B cell (primary cell): ENCODE measurements at regions not wholly inside any gene's neighbourhood (a gene's known extent, or its start where the extent isn't known, plus 50 kb on each side); places are given as distances from the start of the nearest gene placed in this dataset.

Experiments used
- ATAC-seq: fragments of 200-7000 bp; cut with Tn5 transposase; one replicate; pipeline ENCODE4 v1.10.0; 2021; ENCODE audit warnings: low read depth, mild to moderate bottlenecking, moderate number of reproducible peaks, moderate library complexity
- CTCF ChIA-PET: fragments of 350-600 bp; sonication (Branson Sonifier 250); formaldehyde crosslinking; loops from one replicate; lab custom pipeline; 2021; ENCODE audit warnings: antibody characterized with exemption, inconsistent platforms; lab: Charles Lee
- POLR2A ChIA-PET: fragments of 350-600 bp; sonication (Branson Sonifier 250); formaldehyde crosslinking; loops from one replicate; lab custom pipeline; 2021; ENCODE audit warnings: antibody characterized with exemption; lab: Charles Lee
- DNase-seq: peaks from one replicate; pipeline ENCODE4 v3.0.0; 2013
- H2AFZ ChIP-seq: 2 replicates; pipeline ENCODE4 v1.6.1; 2012; ENCODE audit warnings: mild to moderate bottlenecking, low read depth, low read length; ENCODE audit not compliant: insufficient read depth, poor library complexity, severe bottlenecking
- H3K27ac ChIP-seq, 2 donors: 1 replicate in 1 of 2; 2 replicates in 1 of 2; pipeline ENCODE4 v1.5.1; 2012 to 2013; ENCODE audit warnings: low read length in 2 of 2, mild to moderate bottlenecking in 2 of 2, moderate library complexity in 1 of 2
- H3K27me3 ChIP-seq, 4 experiments: fragments of 200-600 bp in 1 of 4; sonication (generic) in 1 of 4; replicated peaks in 1 of 4; 1 replicate in 2 of 4; 2 replicates in 2 of 4; pipeline versions ENCODE4 v1.6.1 to v1.7.0; 2013 to 2016; ENCODE audit warnings: low read length in 3 of 4, mild to moderate bottlenecking in 2 of 4, mixed read lengths in 1 of 4, moderate library complexity in 1 of 4; ENCODE audit not compliant: insufficient read depth in 4 of 4, control insufficient read depth in 3 of 4; ENCODE audit errors: control extremely low read depth in 1 of 4
- H3K36me3 ChIP-seq, 2 experiments: replicated peaks in 1 of 2; 1 replicate in 1 of 2; 2 replicates in 1 of 2; pipeline versions ENCODE4 v1.6.1 to v1.7.1; 2013; ENCODE audit warnings: low read length in 1 of 2; ENCODE audit not compliant: insufficient read depth in 2 of 2, control insufficient read depth in 1 of 2; ENCODE audit errors: control extremely low read depth in 1 of 2, extremely low read depth in 1 of 2
- H3K4me1 ChIP-seq, 2 donors: fragments of 200-600 bp in 1 of 2; sonication (generic) in 1 of 2; 1 replicate in 1 of 2; 2 replicates in 1 of 2; pipeline versions ENCODE4 v1.5.1 to v1.6.1; 2013 to 2017; ENCODE audit warnings: low read length in 2 of 2; ENCODE audit not compliant: control insufficient read depth in 2 of 2, insufficient read depth in 2 of 2
- H3K4me2 ChIP-seq: replicated peaks from 2 replicates; pipeline ENCODE3; 2012; ENCODE audit warnings: mild to moderate bottlenecking, low read depth, low read length; ENCODE audit not compliant: poor library complexity, severe bottlenecking
- H3K4me3 ChIP-seq, 5 experiments: fragments of 200-600 bp in 1 of 5; sonication (generic) in 1 of 5; 1 replicate in 3 of 5; 2 replicates in 2 of 5; pipeline versions ENCODE4 v1.5.1 to v1.7.0; 2011 to 2016; ENCODE audit warnings: low read length in 4 of 5, mild to moderate bottlenecking in 4 of 5, low read depth in 2 of 5, control low read depth in 1 of 5, moderate library complexity in 1 of 5; ENCODE audit not compliant: insufficient read depth in 1 of 5; ENCODE audit errors: control extremely low read depth in 1 of 5, extremely low read depth in 1 of 5
- H3K79me2 ChIP-seq: fragments of 200-600 bp; sonication (generic); one replicate; pipeline ENCODE4 v1.6.0; 2016; ENCODE audit warnings: low read length; ENCODE audit not compliant: control insufficient read depth, insufficient read depth
- H3K9ac ChIP-seq: fragments of 200-600 bp; sonication (generic); 2 replicates; pipeline ENCODE4 v1.6.1; 2017; ENCODE audit warnings: mild to moderate bottlenecking, low read length, moderate library complexity
- H3K9me3 ChIP-seq, 3 donors: one replicate each; pipeline versions ENCODE4 v1.6.1 to v1.7.1; 2013; ENCODE audit warnings: low read length in 2 of 3; ENCODE audit not compliant: control insufficient read depth in 2 of 3, insufficient read depth in 1 of 3; ENCODE audit errors: control extremely low read depth in 1 of 3
- H4K20me1 ChIP-seq: 2 replicates; pipeline ENCODE4 v1.6.0; 2012; ENCODE audit warnings: mild to moderate bottlenecking, low read length; ENCODE audit not compliant: insufficient read depth, control insufficient read depth, poor library complexity, severe bottlenecking
- H3K27ac Mint-ChIP-seq: one replicate; pipeline ENCODE4 v1.8.0; 2021; ENCODE audit warnings: mixed read lengths
- H3K27me3 Mint-ChIP-seq: one replicate; pipeline ENCODE4 v1.8.0; 2021; ENCODE audit warnings: mixed read lengths
- H3K4me1 Mint-ChIP-seq: one replicate; pipeline ENCODE4 v1.8.0; 2021; ENCODE audit warnings: mixed read lengths
- H3K4me3 Mint-ChIP-seq: one replicate; pipeline ENCODE4 v1.8.0; 2021; ENCODE audit warnings: mixed read lengths
- H3K9me3 Mint-ChIP-seq: one replicate; pipeline ENCODE4 v1.8.0; 2022; ENCODE audit warnings: mixed read lengths; ENCODE audit not compliant: insufficient read depth
- EZH2 ChIP-seq: IDR thresholded peaks from 2 replicates; pipeline ENCODE4 v1.6.1; 2012; ENCODE audit warnings: borderline replicate concordance, low read depth, mild to moderate bottlenecking, moderate library complexity, low read length; ENCODE audit not compliant: insufficient read depth, poor library complexity, severe bottlenecking
- WGBS: methylation state at CpG from one replicate; pipeline ENCODE4 v1.1.5; 2013; ENCODE audit warnings: missing lambda C conversion rate; ENCODE audit not compliant: insufficient coverage; 5-methylcytosine and 5-hydroxymethylcytosine counted together
- intact Hi-C: fragments of 100-400 bp; cut with micrococcal nuclease; formaldehyde crosslinking; loops from one replicate; pipeline ENCODE4 v1.10.0; 2022
- TF ChIP-seq, protein P1 (sequence below): fragments of 200-600 bp; IDR thresholded peaks from one replicate; pipeline ENCODE4 v1.8.0; 2022; ENCODE audit warnings: antibody characterized with exemption, mild to moderate bottlenecking

DNA sequence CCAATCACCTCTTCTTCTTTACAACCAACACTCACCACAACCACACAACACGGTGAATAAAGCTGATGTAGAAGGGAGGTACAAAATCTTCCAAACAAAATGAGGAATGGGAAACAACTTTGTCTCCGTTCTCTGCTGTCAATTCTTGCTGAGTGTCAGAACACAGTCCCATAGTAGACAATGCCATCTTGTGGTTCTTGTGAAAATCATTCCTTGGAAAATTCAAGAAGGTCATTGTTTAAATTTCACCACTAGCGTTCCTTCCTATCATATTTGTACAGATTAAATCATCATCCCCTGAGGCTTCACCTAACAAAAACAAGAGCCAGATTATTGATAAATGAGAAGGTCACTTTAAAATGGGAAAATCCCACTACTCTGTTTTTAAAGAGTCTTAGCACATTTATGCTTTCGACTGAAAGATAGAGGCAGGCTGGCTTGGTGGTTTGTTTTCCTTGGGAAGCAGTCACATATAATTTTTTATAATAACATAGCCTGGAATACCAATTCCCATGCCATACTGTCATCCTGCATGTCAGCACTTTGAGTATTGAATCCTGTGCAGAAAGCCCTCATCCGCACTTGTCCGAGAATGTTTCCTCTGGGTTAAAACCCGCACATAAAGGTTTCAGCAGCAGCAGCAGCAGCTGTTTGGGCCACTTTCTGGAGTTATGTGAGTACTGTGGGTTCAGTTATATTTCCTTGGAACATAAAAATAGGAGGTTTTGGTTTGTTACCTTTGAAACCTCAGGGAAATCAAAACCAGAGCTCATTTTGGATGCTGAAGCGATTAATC is 395.0 kb upstream of the SMARCA2 start:
- no peaks in the 10 kb centered on the region for H4K20me1 ChIP-seq
- no peaks in the 10 kb centered on the region for H3K79me2 ChIP-seq
- Mint-ChIP-seq H3K4me1 (no peaks in the 10 kb centered on the region), H3K4me3 (no peak overlapping the region), H3K27me3 (peaks cover 3% of the 10 kb centered on the region), H3K27ac (no peak overlapping the region), H3K9me3 (no peaks in the 10 kb centered on the region)
- CTCF ChIA-PET = no interaction called here
- no peak overlapping the region for H3K4me2 ChIP-seq
- peaks cover 0 to 5% (median 1%) of the 10 kb centered on the region in 4 experiments for H3K27me3 ChIP-seq
- peaks cover 0 to 4% (median 0%) of the 10 kb centered on the region in 3 donors for H3K9me3 ChIP-seq
- WGBS = 96% methylated on average over 3 of the region's 8 CpGs
- no peaks in the 10 kb centered on the region for H3K36me3 ChIP-seq
- H3K4me3 ChIP-seq = no peak overlapping the region
- no peaks in the 10 kb centered on the region for H3K4me1 ChIP-seq
- intact Hi-C loops = no loop called here
- TF ChIP-seq, protein P1, sequence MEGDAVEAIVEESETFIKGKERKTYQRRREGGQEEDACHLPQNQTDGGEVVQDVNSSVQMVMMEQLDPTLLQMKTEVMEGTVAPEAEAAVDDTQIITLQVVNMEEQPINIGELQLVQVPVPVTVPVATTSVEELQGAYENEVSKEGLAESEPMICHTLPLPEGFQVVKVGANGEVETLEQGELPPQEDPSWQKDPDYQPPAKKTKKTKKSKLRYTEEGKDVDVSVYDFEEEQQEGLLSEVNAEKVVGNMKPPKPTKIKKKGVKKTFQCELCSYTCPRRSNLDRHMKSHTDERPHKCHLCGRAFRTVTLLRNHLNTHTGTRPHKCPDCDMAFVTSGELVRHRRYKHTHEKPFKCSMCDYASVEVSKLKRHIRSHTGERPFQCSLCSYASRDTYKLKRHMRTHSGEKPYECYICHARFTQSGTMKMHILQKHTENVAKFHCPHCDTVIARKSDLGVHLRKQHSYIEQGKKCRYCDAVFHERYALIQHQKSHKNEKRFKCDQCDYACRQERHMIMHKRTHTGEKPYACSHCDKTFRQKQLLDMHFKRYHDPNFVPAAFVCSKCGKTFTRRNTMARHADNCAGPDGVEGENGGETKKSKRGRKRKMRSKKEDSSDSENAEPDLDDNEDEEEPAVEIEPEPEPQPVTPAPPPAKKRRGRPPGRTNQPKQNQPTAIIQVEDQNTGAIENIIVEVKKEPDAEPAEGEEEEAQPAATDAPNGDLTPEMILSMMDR = no peak
- TF ChIP-seq EZH2 = no peak
- DNase-seq (no peak), ATAC-seq (no peak)
- POLR2A ChIA-PET = no interaction called here
- no peak overlapping the region for H2AFZ ChIP-seq
- H3K9ac ChIP-seq = no peak overlapping the region
- no peak overlapping the region for H3K27ac ChIP-seq

DNA sequence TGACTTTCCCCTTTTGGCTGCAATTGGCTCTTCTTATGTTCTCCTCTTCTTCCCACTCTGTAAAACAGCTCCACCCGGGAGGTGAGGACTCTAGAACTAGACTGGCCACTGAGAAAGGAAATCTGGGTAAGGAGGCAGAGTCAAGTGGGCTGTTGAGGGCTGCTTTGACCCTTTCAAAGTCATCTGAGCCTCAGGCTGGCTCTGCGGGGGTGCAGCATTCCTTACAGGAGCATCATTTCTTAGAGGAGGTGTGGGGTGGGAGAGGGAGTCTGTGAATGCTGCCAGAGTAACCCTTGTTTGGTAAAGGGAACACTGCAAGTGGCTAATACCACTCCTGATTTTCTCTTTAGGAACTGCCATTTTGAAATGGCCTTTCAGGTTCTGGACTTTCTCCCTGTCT is 377.7 kb upstream of the SMARCA2 start:
- Mint-ChIP-seq H3K4me3 (no peak overlapping the region), H3K4me1 (no peaks in the 10 kb centered on the region), H3K27me3 (no peaks in the 10 kb centered on the region), H3K9me3 (peaks cover 2% of the 10 kb centered on the region), H3K27ac (no peak overlapping the region)
- no peak overlapping the region for H3K27ac ChIP-seq
- intact Hi-C loops = no loop called here
- no peak for TF ChIP-seq EZH2
- TF ChIP-seq, protein P1 = no peak
- WGBS = 100% methylated on average over 1 of the region's 2 CpGs
- ATAC-seq = no peak
- H3K4me1 ChIP-seq = no peaks in the 10 kb centered on the region
- no peaks in the 10 kb centered on the region for H4K20me1 ChIP-seq
- H3K27me3 ChIP-seq = no peaks in the 10 kb centered on the region
- no peak overlapping the region for H3K4me3 ChIP-seq
- H3K9me3 ChIP-seq = peaks cover 0 to 3% (median 0%) of the 10 kb centered on the region in 3 donors
- no peak overlapping the region for H3K4me2 ChIP-seq
- no peaks in the 10 kb centered on the region for H3K36me3 ChIP-seq
- H3K9ac ChIP-seq = no peak overlapping the region
- no peaks in the 10 kb centered on the region for H3K79me2 ChIP-seq
- DNase-seq = no peak
- ChIA-PET POLR2A (no interaction called here), CTCF (no interaction called here)
- no peak overlapping the region for H2AFZ ChIP-seq
